ENCODE measurements at regions not wholly inside any gene's neighbourhood (a gene's known extent, or its start where the extent isn't known, plus 50 kb on each side); places are given as distances from the start of the nearest gene placed in this dataset.
"Not testable (repeated sequence)": the region's sequence is repeated elsewhere in the genome, so short reads cannot be mapped to it uniquely, and the experiment has no call there.

- H3K4me3 ChIP-seq (ENCODE audit: low read depth, low read length) = no peak overlapping the region
- no peak for TF ChIP-seq CTCF (IDR thresholded peaks at IDR 0.05; ENCODE audit: borderline replicate concordance, insufficient read depth, low read depth, low read length)
Observed at GRCh38 chr1:79914896-79915295, 908.4 kb upstream of the ADGRL4 start.

- no peak for TF ChIP-seq CTCF (IDR thresholded peaks at IDR 0.05; ENCODE audit: borderline replicate concordance, insufficient read depth, low read depth, low read length)
- no peak overlapping the region for H3K4me3 ChIP-seq (ENCODE audit: low read depth, low read length)
Observed at GRCh38 chr1:79912813-79913212, 906.3 kb upstream of the ADGRL4 start.

- H3K4me3 ChIP-seq (ENCODE audit: low read depth, low read length) = no peak overlapping the region
- no peak for TF ChIP-seq CTCF (IDR thresholded peaks at IDR 0.05; ENCODE audit: borderline replicate concordance, insufficient read depth, low read depth, low read length)
Observed at GRCh38 chr1:79903321-79903720, 896.8 kb upstream of the ADGRL4 start.

DNA sequence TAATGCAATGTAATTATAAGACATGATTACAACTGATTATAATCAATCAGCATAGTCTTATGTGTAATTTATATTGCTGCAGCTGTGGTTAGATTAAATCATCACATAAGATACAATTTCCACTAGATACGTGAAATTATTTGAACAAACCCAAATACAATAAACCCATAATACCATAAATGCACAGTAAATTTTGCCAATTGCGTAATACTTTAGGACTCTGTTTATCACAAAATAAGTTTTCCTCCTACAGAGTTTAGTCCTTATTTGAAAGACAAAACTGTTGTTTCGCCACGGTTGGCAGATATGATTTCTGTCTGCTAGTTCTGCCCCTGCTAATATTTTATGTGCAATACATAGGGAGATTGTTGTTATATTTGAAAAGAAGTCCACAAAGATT, 895.9 kb upstream of the ADGRL4 start:
- no peak for TF ChIP-seq CTCF (IDR thresholded peaks at IDR 0.05; ENCODE audit: borderline replicate concordance, insufficient read depth, low read depth, low read length)
- no peak overlapping the region for H3K4me3 ChIP-seq (ENCODE audit: low read depth, low read length)

DNA sequence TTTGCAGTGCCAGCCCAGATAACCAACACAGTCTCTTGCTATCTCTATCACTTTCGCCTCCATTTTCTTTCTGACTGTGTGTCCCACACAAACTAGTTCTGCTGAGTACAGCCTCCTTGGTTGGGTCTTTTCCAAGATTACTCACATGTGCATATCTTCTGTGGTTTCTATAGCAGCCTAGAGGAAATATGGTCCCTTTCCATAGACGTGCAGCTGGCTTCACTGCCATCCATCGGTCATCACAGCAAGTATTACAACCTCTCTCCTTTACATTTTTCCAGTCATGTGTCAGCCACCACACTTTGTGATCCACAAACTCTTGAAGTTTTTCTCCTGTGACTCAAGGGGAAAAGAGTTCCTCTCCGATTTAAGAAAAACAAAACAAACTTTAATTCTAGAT, 893.4 kb upstream of the ADGRL4 start:
- H3K4me3 ChIP-seq (ENCODE audit: low read depth, low read length) = no peak overlapping the region
- TF ChIP-seq CTCF (IDR thresholded peaks at IDR 0.05; ENCODE audit: borderline replicate concordance, insufficient read depth, low read depth, low read length) = no peak

- no peak for TF ChIP-seq CTCF (IDR thresholded peaks at IDR 0.05; ENCODE audit: borderline replicate concordance, insufficient read depth, low read depth, low read length)
- no peak overlapping the region for H3K4me3 ChIP-seq (ENCODE audit: low read depth, low read length)
Observed at GRCh38 chr1:79896140-79896539, 889.6 kb upstream of the ADGRL4 start.

- no peak for TF ChIP-seq CTCF (IDR thresholded peaks at IDR 0.05; ENCODE audit: borderline replicate concordance, insufficient read depth, low read depth, low read length)
- H3K4me3 ChIP-seq (ENCODE audit: low read depth, low read length) = no peak overlapping the region
Observed at GRCh38 chr1:79895573-79895972, 889.0 kb upstream of the ADGRL4 start.

DNA sequence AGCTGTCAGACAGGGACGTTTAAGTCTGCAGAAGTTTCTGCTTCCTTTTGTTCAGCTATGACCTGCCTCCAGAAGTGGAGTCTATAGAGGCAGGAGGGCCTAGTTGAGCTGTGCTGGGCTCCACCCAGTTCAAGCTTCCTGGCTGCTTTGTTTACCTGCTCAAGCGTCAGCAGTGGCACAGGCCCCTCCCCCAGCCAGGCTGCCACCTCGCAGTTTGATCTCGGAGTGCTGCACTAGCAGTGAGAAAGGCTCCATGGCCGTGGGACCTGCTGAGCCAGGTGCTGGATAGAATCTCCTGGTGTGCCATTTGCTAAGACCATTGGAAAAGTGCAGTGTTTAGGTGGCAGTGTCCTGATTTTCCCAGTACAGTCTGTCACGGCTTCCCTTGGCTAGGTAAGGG, 887.6 kb upstream of the ADGRL4 start:
- H3K4me3 ChIP-seq (ENCODE audit: low read depth, low read length) = not testable (repeated sequence)

Measured in GM12875 (cell line).